Activated CD4-positive, CD25-positive, alpha-beta regulatory T cell treated with anti-CD3 and anti-CD28 coated beads, Interleukin-2, amount 50 U/mL, for 16 hours (primary cell): ENCODE measurements at regions not wholly inside any gene's neighbourhood (a gene's known extent, or its start where the extent isn't known, plus 50 kb on each side); places are given as distances from the start of the nearest gene placed in this dataset.
A peak's percentile ranks its signal among the peaks of the same experiment; 100 is the strongest.
"Not testable (repeated sequence)": the region's sequence is repeated elsewhere in the genome, so short reads cannot be mapped to it uniquely, and the experiment has no call there.

ENCODE experiments used
- DNase-seq: peaks from one replicate; pipeline ENCODE4 v3.0.0-alpha.2; 2020; ENCODE audit warnings: low read depth, low spot score

GRCh38 chr20:53872561-53873229, 197.7 kb downstream of the BCAS1 start:
- no peak for DNase-seq

- no peak for DNase-seq
These were observed 198.3 kb downstream of the BCAS1 start for GRCh38 chr20:53872081-53872541.

GRCh38 chr20:53871541-53871940, 198.9 kb downstream of the BCAS1 start:
- no peak for DNase-seq

GRCh38 chr20:53870426-53871315, 199.7 kb downstream of the BCAS1 start:
- DNase-seq, result no peak

- DNase-seq, result peak; percentile 49
These were observed 200.7 kb downstream of the BCAS1 start for GRCh38 chr20:53869466-53870258.

GRCh38 chr20:53867741-53868351, 202.5 kb downstream of the BCAS1 start:
- no peak for DNase-seq

- DNase-seq, result no peak
These were observed 203.3 kb downstream of the BCAS1 start for GRCh38 chr20:53866794-53867740.

GRCh38 chr20:53865901-53866793, 204.2 kb downstream of the BCAS1 start:
- no peak for DNase-seq

GRCh38 chr20:53864765-53865683, 205.4 kb downstream of the BCAS1 start:
- not testable (repeated sequence) for DNase-seq

- DNase-seq, result not testable (repeated sequence)
These were observed 206.3 kb downstream of the BCAS1 start for GRCh38 chr20:53863923-53864641.

GRCh38 chr20:53863535-53863922, 206.9 kb downstream of the BCAS1 start:
- DNase-seq, result not testable (repeated sequence)

- not testable (repeated sequence) for DNase-seq
These were observed 207.4 kb downstream of the BCAS1 start for GRCh38 chr20:53863039-53863438.

- DNase-seq, result not testable (repeated sequence)
These were observed 207.9 kb downstream of the BCAS1 start for GRCh38 chr20:53862490-53862889.

GRCh38 chr20:53862136-53862397, 208.3 kb downstream of the BCAS1 start:
- DNase-seq, result not testable (repeated sequence)

GRCh38 chr20:53859684-53860083, 210.7 kb downstream of the BCAS1 start:
- no peak for DNase-seq

GRCh38 chr20:53859009-53859408, 211.4 kb downstream of the BCAS1 start:
- not testable (repeated sequence) for DNase-seq

GRCh38 chr20:53858516-53858915, 211.9 kb downstream of the BCAS1 start:
- DNase-seq, result not testable (repeated sequence)

GRCh38 chr20:53857723-53858236, 212.6 kb downstream of the BCAS1 start:
- no peak for DNase-seq
